ENCODE measurements at regions not wholly inside any gene's neighbourhood (a gene's known extent, or its start where the extent isn't known, plus 50 kb on each side); places are given as distances from the start of the nearest gene placed in this dataset.

- TF ChIP-seq POLR2A (IDR thresholded peaks at IDR 0.05; ENCODE audit: low read depth, low read length) (no peak), POLR2AphosphoS5 (IDR thresholded peaks at IDR 0.05; ENCODE audit: low read depth, low read length) (no peak), TAF1 (IDR thresholded peaks at IDR 0.05; ENCODE audit: borderline replicate concordance, low read depth, low read length) (no peak)
Observed at GRCh38 chr9:73038613-73039012, 85.8 kb upstream of the ALDH1A1 start.
